Spleen (tissue), 11 donors: ENCODE measurements at regions not wholly inside any gene's neighbourhood (a gene's known extent, or its start where the extent isn't known, plus 50 kb on each side); places are given as distances from the start of the nearest gene placed in this dataset.
"Not testable (repeated sequence)": the region's sequence is repeated elsewhere in the genome, so short reads cannot be mapped to it uniquely, and the experiment has no call there.

Source experiments
- DNase-seq: peaks from one replicate; pipeline ENCODE4 v3.0.0-alpha.2; 2020
- H3K27ac ChIP-seq, 8 donors: fragments of 200-600 bp; sonication (generic) in 7 of 8; 1 replicate in 4 of 8; 2 replicates in 4 of 8; pipeline versions ENCODE4 v1.5.0 to v1.8.0; 2016 to 2021; ENCODE audit warnings: inconsistent platforms in 4 of 8, mild to moderate bottlenecking in 4 of 8, moderate library complexity in 1 of 8
- H3K27me3 ChIP-seq, 7 donors: fragments of 200-600 bp; sonication (generic) in 6 of 7; replicated peaks in 1 of 7; 1 replicate in 4 of 7; 2 replicates in 3 of 7; pipeline versions ENCODE4 v1.5.0 to v1.8.0; 2016 to 2021; ENCODE audit warnings: inconsistent platforms in 3 of 7, mild to moderate bottlenecking in 1 of 7
- H3K36me3 ChIP-seq, 6 donors: fragments of 200-600 bp; sonication (generic) in 5 of 6; 1 replicate in 4 of 6; 2 replicates in 2 of 6; pipeline versions ENCODE4 v1.5.0 to v1.8.0; 2016 to 2021; ENCODE audit warnings: inconsistent platforms in 2 of 6
- H3K4me1 ChIP-seq, 6 donors: fragments of 200-600 bp; sonication (generic) in 5 of 6; 1 replicate in 3 of 6; 2 replicates in 3 of 6; pipeline versions ENCODE4 v1.5.0 to v1.8.0; 2016 to 2021; ENCODE audit warnings: inconsistent platforms in 3 of 6
- H3K4me3 ChIP-seq, 8 donors: fragments of 200-600 bp; sonication (generic) in 7 of 8; 1 replicate in 4 of 8; 2 replicates in 4 of 8; pipeline versions ENCODE4 v1.5.0 to v1.8.0; 2016 to 2021; ENCODE audit warnings: inconsistent platforms in 4 of 8, mild to moderate bottlenecking in 4 of 8, moderate library complexity in 2 of 8
- H3K9me3 ChIP-seq, 8 donors: fragments of 200-600 bp; sonication (generic) in 7 of 8; 1 replicate in 4 of 8; 2 replicates in 4 of 8; pipeline versions ENCODE4 v1.5.0 to v1.8.0; 2016 to 2021; ENCODE audit warnings: inconsistent platforms in 4 of 8
- POLR2A ChIP-seq, 3 donors: fragments of 450-650 bp; IDR thresholded peaks; one replicate each; pipeline ENCODE4 v1.5.1; 2017; ENCODE audit warnings: antibody characterized with exemption in 3 of 3, mild to moderate bottlenecking in 1 of 3
- POLR2AphosphoS5 ChIP-seq, 3 donors: sonication (generic); formaldehyde crosslinking; IDR thresholded peaks; one replicate each; pipeline ENCODE4 v1.5.1; 2017; ENCODE audit warnings: antibody characterized with exemption in 3 of 3
- WGBS, 5 donors: extraction: QIAGEN DNeasy Blood & Tissue Kit in 3 of 5; methylation state at CpG; one replicate each; pipeline versions ENCODE4 v1.1.5 to v1.1.7; 2013 to 2018; 5-methylcytosine and 5-hydroxymethylcytosine counted together
- intact Hi-C: fragments of 100-400 bp; cut with DNase I; formaldehyde crosslinking; loops from one replicate; pipeline ENCODE4 v1.15.0; 2023; ENCODE audit warnings: low total_unique reads
- TF ChIP-seq, protein P1 (sequence below), 11 experiments: fragments of 200-600 bp in 7 of 11; fragments of 450-650 bp in 4 of 11; sonication (generic) in 4 of 11; IDR thresholded peaks in 8 of 11; conservative IDR thresholded peaks in 3 of 11; 1 replicate in 7 of 11; 2 replicates in 4 of 11; pipeline versions ENCODE4 v1.4.0 to v1.8.0; 2016 to 2021; ENCODE audit warnings: antibody characterized with exemption in 11 of 11, inconsistent platforms in 4 of 11, mild to moderate bottlenecking in 1 of 11
- donor health status: healthy with polysubstance abuse.
- donor health status: DM: no; HTN: no; CAD: no; lungs with moderate emphysema.
- donor health status: DM: no; HTN: no; CAD: no.
- donor health status: Bipolar disorder and iron deficiency.
- donor health status: healthy.
- donor health status: DM: no; HTN: no; CAD: no.
- donor health status: DM: yes; HTN: yes; CAD: no.

DNA sequence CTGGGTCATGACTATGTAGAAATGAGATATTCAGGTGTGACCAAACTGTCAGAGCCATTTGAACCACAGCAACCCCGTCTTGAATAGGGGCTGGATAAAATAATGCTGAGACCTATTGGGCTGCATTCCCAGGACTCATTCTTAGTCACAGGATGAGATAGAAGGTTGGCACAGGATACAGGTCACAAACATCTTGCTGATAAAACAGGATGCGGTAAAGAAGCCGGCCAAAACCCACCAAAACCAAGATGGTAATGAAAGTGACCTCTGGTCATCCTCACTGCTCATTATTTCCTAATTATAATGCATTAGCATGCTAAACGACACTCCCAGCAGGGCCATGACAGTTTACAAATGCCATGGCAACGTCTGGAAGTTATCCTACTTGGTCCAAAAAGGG, 545.5 kb downstream of the TMEM114 start:
- WGBS, 5 donors: 62 to 77% (median 69%) methylated on average over 5 of the region's 5 CpGs
- DNase-seq: no peak
- TF ChIP-seq POLR2A (IDR thresholded peaks at IDR 0.05): no peak
- TF ChIP-seq, protein P1, sequence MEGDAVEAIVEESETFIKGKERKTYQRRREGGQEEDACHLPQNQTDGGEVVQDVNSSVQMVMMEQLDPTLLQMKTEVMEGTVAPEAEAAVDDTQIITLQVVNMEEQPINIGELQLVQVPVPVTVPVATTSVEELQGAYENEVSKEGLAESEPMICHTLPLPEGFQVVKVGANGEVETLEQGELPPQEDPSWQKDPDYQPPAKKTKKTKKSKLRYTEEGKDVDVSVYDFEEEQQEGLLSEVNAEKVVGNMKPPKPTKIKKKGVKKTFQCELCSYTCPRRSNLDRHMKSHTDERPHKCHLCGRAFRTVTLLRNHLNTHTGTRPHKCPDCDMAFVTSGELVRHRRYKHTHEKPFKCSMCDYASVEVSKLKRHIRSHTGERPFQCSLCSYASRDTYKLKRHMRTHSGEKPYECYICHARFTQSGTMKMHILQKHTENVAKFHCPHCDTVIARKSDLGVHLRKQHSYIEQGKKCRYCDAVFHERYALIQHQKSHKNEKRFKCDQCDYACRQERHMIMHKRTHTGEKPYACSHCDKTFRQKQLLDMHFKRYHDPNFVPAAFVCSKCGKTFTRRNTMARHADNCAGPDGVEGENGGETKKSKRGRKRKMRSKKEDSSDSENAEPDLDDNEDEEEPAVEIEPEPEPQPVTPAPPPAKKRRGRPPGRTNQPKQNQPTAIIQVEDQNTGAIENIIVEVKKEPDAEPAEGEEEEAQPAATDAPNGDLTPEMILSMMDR (IDR thresholded peaks at IDR 0.05 in 8 of 11, conservative IDR thresholded peaks at IDR 0.05 in 3 of 11): no peak
- TF ChIP-seq POLR2AphosphoS5 (IDR thresholded peaks at IDR 0.05): no peak
- Histone ChIP-seq H3K4me3 (no peak overlapping the region), H3K27me3 (no peaks in the 10 kb centered on the region), H3K4me1 (no peaks in the 10 kb centered on the region), H3K27ac (no peak overlapping the region), H3K9me3 (peaks cover 0 to 42% (median 15%) of the 10 kb centered on the region in 8 donors), H3K36me3 (no peaks in the 10 kb centered on the region)
- intact Hi-C loops: no loop called here

DNA sequence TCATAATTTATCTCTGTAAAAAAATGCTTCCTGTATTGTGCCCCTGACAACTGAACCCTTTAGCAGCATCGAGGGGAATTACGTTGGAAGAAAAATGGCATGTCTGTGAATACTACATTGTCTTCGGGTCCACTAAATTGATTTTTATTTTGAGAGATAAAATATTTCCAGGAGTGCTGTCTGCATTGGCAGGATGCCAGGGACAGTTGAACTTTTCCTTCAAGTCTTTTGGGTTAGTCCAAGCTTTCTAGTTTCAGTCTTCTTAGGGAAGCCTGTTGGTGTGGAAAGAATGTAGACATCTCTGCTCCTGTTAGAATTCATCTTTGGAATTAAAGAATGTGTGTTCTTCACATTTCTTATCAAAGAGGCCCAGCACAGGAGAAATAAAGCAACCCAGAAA, 557.9 kb downstream of the TMEM114 start:
- intact Hi-C loops: no loop called here
- H3K4me3 ChIP-seq: no peak overlapping the region
- WGBS, 5 donors: 79 to 94% (median 83%) methylated on average over 3 of the region's 3 CpGs

GRCh38 chr16:8030004-8030403, 560.3 kb downstream of the TMEM114 start:
- WGBS, 5 donors: 66 to 89% (median 78%) methylated on average over 3 of the region's 3 CpGs
- intact Hi-C loops, H3K27ac ChIP-seq: not testable (repeated sequence)

More for the DNA sequence above, 557.9 kb downstream of the TMEM114 start:
- Histone ChIP-seq H3K36me3 (no peaks in the 10 kb centered on the region), H3K4me1 (no peaks in the 10 kb centered on the region), H3K27me3 (no peaks in the 10 kb centered on the region), H3K9me3 (peaks cover 0 to 39% (median 26%) of the 10 kb centered on the region in 8 donors), H3K27ac (no peak overlapping the region)
- no peak for DNase-seq
- TF ChIP-seq POLR2AphosphoS5 (IDR thresholded peaks at IDR 0.05) (no peak), POLR2A (IDR thresholded peaks at IDR 0.05) (no peak)
- TF ChIP-seq, protein P1 (IDR thresholded peaks at IDR 0.05 in 8 of 11, conservative IDR thresholded peaks at IDR 0.05 in 3 of 11): no peak

GRCh38 chr16:8026450-8026849, 563.9 kb downstream of the TMEM114 start:
- Histone ChIP-seq H3K9me3 (peaks cover 0 to 45% (median 20%) of the 10 kb centered on the region in 8 donors), H3K4me3 (no peak overlapping the region), H3K36me3 (no peaks in the 10 kb centered on the region), H3K4me1 (no peaks in the 10 kb centered on the region), H3K27ac (no peak overlapping the region), H3K27me3 (no peaks in the 10 kb centered on the region)
- TF ChIP-seq POLR2A (IDR thresholded peaks at IDR 0.05): no peak
- TF ChIP-seq, protein P1 (IDR thresholded peaks at IDR 0.05 in 8 of 11, conservative IDR thresholded peaks at IDR 0.05 in 3 of 11): no peak
- no peak for TF ChIP-seq POLR2AphosphoS5 (IDR thresholded peaks at IDR 0.05)
- 52 to 72% (median 62%) methylated on average over 5 of the region's 5 CpGs for WGBS, 5 donors
- intact Hi-C loops: no loop called here
- no peak for DNase-seq

More at GRCh38 chr16:8030004-8030403, 560.3 kb downstream of the TMEM114 start:
- DNase-seq, H3K4me1 ChIP-seq, H3K36me3 ChIP-seq, H3K27me3 ChIP-seq, H3K4me3 ChIP-seq: not testable (repeated sequence)
- H3K9me3 ChIP-seq: peaks cover 0 to 46% (median 22%) of the 10 kb centered on the region in 8 donors

DNA sequence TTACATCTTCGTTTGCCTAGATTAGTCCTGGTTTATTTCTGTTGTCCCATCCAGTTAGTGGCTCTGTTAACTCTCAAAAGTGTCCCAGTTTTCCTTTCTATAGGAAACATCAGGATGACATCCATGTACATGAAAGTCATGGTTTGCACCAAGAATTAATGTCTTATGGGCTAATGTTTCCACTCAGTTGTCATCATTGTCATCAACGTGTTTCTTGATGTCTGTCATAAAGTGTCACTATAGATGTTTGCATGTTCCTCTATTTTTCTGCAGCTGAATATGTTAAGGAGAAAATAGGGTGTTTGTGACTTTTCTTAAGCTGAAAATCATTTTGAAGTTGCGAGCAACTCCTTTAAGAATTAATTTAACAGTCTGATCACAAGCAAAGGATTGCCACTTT, 567.0 kb downstream of the TMEM114 start:
- H3K4me1 ChIP-seq: no peaks in the 10 kb centered on the region
- no peaks in the 10 kb centered on the region for H3K36me3 ChIP-seq
- H3K27me3 ChIP-seq: no peaks in the 10 kb centered on the region
- no peak for DNase-seq
- no peak overlapping the region for H3K27ac ChIP-seq
- intact Hi-C loops: no loop called here
- TF ChIP-seq, protein P1 (IDR thresholded peaks at IDR 0.05 in 8 of 11, conservative IDR thresholded peaks at IDR 0.05 in 3 of 11): no peak
- no peak for TF ChIP-seq POLR2A (IDR thresholded peaks at IDR 0.05)
- no peak for TF ChIP-seq POLR2AphosphoS5 (IDR thresholded peaks at IDR 0.05)
- H3K4me3 ChIP-seq: no peak overlapping the region
- WGBS, 5 donors: 63 to 74% (median 71%) methylated on average over 3 of the region's 3 CpGs
- H3K9me3 ChIP-seq: peaks cover 0 to 25% (median 7%) of the 10 kb centered on the region in 8 donors
